Gastroesophageal sphincter (tissue), 3 donors: ENCODE measurements at regions not wholly inside any gene's neighbourhood (a gene's known extent, or its start where the extent isn't known, plus 50 kb on each side); places are given as distances from the start of the nearest gene placed in this dataset.

Source experiments
- CTCF ChIP-seq, 4 experiments: fragments of 200-600 bp in 2 of 4; fragments of 450-650 bp in 2 of 4; sonication (generic) in 1 of 4; IDR thresholded peaks; one replicate each; pipeline ENCODE4 v1.5.1; 2017 to 2019; ENCODE audit warnings: antibody characterized with exemption in 4 of 4, mild to moderate bottlenecking in 2 of 4, moderate library complexity in 2 of 4
- POLR2A ChIP-seq, 2 donors: fragments of 450-650 bp; IDR thresholded peaks; one replicate each; pipeline ENCODE4 v1.6.1; 2017; ENCODE audit warnings: antibody characterized with exemption in 2 of 2, mild to moderate bottlenecking in 2 of 2, moderate library complexity in 1 of 2

GRCh38 chr10:78936412-78937342 lies 132.1 kb upstream of the ZMIZ1 start:
- no peak for TF ChIP-seq CTCF (IDR thresholded peaks at IDR 0.05)
- TF ChIP-seq POLR2A (IDR thresholded peaks at IDR 0.05) = no peak
